ENCODE measurements at regions not wholly inside any gene's neighbourhood (a gene's known extent, or its start where the extent isn't known, plus 50 kb on each side); places are given as distances from the start of the nearest gene placed in this dataset.
"Not testable (repeated sequence)": the region's sequence is repeated elsewhere in the genome, so short reads cannot be mapped to it uniquely, and the experiment has no call there.

DNA sequence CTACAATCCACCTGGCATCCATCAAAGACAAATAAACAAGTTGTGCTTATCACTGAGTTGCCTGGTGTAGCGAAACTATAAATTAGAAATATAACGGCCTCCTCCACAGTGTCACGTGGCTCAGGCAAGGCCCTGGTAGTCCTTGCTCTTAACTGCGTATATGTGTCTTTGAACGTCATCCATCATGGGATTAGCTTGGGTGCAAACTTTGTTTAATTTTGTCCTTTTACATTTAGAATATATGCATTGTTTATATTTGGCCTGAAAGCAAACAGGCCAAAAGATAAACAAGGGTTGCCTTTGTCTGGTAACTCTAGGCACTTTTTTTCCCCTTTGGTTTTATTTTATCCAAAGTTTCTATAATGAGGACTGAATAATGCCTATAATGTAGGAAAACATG, 184.9 kb downstream of the KIT start:
- DNase-seq = no peak

DNA sequence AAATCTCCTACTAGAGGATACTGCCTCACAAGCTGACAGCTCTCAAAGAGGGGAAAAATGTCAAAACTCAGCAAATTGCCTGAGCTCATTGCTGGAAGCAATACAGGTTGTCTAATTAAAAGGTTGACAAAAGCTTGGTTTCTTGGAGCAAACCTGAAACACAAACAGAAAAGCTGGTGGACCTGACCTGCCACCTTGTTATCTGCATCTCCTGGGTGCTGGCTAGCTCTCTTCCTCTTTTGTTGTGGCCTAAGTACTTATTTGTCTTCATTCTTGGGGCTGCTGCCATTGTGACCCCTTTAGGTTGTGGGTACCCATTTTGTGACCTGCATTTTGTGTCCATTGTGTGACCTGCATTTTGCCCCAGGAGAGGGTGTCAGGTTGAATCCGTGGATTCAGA, 184.5 kb downstream of the KIT start:
- no peak for DNase-seq

DNA sequence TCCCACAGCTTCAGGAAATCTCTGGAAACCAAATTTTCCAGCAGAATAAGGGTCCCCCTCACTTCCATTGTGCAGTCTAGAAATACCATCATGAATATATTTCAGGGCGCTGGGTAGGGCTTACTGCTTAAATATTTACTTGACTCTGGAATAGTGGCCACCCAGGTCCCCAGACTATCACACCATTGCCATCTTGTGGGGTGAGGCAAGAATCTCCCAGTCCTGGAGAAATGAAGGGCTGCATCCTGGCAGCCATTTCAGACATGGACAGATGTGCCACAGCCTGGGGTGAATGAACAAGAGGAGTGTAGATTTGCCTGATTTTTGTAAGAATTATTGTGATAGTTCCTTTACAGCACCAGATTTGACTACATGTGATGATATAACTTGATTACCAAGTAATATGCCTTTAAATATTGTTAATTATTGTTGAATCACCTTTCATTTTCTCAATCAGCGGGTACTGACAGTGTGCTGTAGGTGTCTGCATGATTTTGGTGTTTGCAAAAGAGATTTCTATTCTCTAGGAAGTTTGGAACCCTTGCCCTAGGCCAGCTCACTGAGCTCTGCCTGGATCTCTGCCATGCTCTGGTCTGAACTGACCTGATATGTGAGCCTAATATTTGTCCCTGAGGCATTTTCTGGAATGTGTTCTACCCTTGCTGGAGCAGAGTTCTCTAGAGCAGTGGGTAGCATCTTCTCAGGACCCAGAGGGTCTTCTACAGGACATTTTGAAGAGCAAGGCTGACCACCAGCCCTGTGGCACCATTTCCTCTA, 183.4 kb downstream of the KIT start:
- no peak for DNase-seq

DNA sequence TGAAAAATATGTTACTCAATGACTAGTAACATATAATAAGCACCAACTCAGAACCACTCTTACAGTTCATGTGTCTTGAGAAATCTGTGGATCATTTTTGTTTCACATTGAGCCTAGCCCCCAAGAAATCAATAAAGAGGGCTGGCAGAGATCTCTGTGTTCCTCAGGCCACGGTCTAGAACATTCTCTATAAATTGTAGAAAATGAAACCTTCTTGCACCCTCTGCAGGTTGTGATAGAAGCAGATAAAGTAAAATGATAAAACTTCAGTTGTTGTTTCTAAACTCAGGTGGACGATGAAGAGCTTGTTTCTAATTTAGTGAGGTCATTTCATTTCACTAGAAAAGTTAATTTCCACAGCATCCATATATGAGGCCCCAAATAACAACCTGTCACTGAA, 182.7 kb downstream of the KIT start:
- DNase-seq = no peak

DNA sequence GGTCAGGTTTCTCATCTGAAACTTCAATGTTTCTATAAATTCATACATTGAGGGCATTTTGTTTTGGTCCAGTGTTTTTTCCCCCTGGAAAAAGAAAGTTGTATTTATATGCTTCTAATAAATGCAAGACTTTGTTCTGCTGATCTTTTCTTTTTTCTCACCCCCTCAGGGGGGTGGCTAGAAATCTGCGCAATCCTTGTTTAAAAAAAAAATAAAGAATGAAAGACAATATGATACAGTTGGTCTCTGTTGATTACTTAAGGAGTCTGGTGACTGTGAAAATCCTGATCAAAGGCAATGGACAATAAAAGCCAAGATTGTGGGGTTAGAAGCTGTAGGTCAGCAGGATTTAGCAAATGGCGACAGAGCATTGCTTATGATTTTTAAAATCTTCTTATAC, 180.5 kb downstream of the KIT start:
- DNase-seq = no peak

DNA sequence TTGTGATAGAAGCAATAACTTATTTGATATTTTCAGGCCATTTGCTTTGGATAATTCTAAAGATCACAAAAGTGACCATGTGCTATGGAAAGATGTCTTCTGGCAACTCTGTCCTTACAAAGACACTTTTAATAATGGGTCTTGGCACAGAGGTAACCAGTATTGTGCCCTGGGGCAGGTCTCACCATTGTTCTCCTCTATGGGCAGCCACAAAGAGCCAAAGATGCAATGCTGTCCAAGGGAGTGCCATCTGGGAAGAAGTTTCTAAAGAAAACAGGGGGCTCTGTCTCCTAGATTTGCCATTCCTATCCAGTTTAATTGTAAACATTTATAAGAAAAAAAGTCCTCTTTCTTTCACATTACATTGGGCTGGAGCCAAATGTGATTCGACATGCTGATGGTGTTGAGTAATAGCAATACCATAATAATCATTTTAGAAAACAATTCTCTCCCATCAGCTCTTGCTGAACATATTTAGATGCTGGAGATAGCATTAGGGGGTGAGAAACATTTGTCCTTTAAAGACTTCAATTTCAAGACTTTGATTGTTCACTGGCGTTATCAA, 179.9 kb downstream of the KIT start:
- DNase-seq = no peak

DNA sequence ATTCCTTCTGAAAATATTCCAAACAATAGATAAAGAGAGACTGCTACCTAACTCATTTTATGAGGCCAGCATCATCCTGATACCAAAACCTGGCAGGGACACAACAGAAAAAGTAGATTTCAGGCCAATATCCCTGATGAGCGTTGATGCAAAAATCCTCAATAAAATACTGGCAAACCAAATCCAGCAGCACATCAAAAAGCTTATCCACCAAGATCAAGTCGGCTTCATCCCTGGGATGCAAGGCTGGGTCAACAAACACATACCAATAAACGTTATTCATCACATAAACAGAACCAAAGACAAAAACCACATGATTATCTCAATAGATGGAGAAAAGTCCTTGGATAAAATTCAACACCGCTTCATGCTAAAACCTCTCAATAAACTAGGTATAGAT, 170.6 kb downstream of the KIT start:
- DNase-seq = not testable (repeated sequence)

DNA sequence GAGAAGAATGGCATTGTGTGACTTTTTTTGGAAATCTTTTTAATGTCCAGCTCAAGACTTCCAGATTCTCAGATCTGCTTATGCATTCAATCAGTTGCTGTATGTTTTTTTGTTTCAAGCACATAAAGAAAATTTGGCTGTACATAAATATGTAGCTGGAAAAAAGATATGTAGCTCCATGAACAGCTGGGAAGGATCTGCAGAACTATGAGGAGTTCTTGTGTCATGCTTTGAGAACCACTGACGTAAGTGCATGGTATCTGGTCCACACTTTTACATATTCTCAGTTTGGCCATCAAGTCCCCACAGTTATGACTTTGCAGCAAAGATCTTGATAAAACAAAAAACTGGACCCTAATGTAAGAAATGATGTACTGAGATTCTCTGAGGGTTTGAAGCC, 165.9 kb downstream of the KIT start:
- no peak for DNase-seq

DNA sequence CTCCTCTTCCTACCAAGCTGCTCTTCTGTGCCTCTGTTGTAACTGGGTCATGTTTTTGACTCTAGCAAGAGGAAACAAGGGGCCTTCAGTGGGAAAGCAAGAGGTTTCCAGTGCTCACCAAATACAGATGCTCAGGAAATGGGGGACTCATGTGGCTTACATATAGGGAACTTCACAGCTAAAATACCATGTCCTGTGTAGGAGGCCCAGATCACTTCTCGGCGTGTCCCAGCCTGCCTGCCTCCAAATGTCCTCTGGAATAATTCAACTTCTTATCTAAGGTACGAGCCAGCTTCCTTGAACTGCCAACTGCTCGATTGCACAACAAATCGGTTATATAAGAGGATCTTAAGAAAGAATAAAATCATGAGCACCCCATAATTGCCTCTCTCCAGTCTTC, 161.3 kb downstream of the KIT start:
- DNase-seq = no peak

DNA sequence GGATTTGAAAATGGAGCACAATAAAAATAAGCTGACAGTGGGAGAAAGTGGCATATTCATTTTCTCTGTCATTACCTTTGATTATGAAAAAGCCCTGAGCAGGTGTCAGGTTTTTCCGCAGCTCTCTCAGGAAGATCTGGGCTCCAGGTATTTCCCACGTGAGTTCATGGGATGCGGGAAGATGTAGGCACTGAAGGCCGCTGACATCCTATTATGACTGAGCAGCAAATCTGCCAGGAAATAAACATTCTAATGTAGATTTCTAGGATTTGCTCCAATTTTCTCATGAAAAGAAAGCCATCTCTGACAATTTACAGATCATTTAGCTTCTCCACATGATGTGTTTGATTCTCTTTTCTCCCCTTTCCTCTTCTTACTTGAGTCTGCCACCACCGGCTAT, 160.7 kb downstream of the KIT start:
- no peak for DNase-seq

DNA sequence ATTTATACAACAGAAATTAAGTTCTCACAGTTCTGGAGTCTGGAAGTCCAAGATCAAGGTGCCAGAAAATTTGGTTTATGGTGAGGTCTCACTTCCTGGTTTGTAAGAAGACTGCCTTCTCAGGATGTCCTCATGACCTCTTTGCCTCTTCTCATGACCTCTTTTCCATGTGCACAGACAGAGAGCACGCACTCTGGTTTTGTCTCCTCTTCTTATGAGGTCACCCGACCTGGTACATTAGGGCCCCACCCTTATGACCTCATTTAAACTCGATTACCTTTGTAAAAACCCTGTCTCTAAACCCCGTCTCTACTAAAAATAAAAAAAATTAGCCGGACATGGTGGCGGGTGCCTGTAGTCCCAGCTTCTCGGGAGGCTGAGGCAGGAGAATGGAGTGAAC, 155.9 kb downstream of the KIT start:
- no peak for DNase-seq

DNA sequence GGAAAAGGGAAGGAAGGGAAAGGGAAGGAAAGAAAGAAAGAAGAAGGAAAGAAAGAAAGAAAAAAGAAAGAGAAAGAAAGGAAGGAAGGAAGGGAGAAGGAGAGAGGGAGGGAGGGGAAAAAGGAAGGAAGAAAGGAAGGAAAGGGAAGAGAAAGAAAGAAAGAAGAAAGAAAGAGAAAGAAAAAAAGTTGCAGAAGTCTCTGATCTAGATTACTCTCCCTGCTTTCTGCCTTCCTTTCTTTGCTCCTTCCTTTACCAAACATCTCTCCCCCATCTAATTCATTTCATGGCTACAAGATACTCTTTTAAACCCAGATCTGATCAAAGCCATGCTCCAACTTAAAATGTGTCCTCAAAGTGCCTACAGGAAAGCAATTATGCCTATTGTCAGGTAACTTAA, 148.6 kb downstream of the KIT start:
- DNase-seq = no peak

DNA sequence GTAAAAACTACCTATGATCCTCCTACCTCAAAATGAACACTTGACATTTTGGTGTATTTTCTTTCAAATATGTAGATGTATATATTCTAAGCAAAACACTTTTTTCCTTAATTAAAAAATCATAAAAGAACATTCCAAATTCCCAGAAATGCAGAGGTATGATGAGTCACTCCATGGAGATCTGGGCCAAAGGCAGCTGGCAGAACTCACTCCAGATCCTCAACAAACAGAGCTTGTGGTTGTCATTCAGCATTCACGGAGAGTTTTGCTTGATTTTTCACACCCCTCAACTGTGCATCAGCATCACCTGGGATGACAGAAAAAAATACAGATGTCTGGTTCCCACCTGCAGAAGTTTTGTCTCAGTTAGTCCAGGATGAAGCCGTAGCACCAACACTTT, 144.6 kb downstream of the KIT start:
- DNase-seq = no peak

DNA sequence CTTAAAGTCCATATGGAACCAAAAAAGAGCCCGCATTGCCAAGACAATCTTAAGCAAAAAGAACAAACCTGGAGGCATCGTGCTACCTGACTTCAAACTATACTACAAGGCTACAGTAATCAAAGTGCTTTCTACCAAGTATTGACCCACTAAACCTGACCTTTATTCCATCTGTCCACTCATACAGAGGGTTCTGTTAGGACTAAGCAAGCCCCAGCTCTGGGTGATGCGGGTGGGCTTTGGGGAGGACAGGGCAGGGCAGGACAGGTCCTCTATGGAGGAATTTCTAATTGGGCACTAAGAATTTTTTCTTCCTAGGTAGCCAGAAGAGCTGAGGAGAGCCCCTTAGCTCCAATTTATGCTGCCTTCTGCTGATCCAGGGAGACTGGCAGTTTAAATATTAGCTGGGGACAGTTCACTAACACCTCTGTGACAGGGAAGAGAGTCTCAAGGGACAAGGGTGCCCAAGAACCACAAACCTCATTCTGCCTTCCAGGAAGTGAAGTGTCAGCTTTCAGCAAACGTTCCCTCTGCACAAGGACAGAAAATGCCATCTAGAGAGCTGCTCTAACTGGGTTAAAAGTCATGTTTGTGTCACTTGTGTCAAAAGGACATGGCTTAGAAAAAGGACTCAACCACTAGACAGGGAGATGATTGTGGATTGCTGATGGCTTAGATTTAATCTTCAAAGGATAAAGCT, 143.2 kb downstream of the KIT start:
- no peak for DNase-seq

DNA sequence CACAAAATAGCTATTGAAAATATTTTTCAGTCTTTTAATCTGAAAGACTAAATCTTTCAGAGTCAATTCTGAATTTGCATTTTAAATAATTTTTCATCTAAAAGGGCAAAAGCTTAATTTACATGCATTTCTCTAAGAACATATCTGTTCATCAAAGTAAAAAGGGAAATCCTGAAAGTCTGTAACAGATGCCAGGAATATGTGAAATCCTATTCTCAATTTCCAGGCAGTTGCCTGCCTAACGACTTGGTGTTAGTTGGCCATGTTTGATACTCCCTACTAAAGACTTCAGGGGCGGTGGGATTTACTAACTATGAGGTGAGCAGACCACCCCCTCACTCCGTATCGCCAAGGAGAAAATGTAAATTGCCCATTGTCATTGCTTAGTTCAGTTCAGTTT, 136.8 kb downstream of the KIT start:
- DNase-seq = no peak

DNA sequence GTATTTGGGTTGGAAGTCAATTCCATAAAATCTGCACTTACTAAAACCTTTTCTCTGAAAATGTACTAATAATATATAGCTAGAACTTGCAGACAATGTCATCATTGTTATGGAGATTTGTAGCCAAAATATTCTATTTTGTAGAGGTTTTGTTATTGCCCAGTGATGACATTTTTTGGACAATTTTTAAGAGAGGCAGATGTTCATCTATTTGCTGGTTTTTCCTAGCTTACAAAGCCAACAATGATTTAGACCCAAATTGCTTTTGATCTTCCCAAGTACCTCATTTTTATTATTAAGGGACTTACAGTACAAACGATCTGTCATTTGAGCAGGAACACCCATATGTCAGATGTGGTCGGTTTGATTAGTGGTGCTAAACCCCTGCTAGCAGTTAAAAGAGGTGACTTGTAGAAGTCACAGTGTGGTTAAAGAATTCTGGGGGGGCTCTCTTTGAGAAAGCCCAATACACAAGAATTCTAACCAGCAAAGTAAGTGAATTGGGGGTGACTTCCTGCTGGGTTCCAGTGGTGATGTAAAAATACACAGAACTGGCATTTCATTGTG, 136.2 kb downstream of the KIT start:
- DNase-seq = no peak

Measured in NCI-H1105 treated with DMSO at 0.1 percent for 48 hours (cell line).